Rectal smooth muscle tissue (tissue), 1 donor: ENCODE measurements at regions not wholly inside any gene's neighbourhood (a gene's known extent, or its start where the extent isn't known, plus 50 kb on each side); places are given as distances from the start of the nearest gene placed in this dataset.
"Not testable (repeated sequence)": the region's sequence is repeated elsewhere in the genome, so short reads cannot be mapped to it uniquely, and the experiment has no call there.

ENCODE experiments used
- H3K27ac ChIP-seq: one replicate; pipeline ENCODE4 v1.7.0; 2013; ENCODE audit warnings: low read depth, low read length, inconsistent platforms
- H3K27me3 ChIP-seq: one replicate; pipeline ENCODE4 v1.7.0; 2013; ENCODE audit warnings: low read length; ENCODE audit not compliant: control insufficient read depth, insufficient read depth
- H3K36me3 ChIP-seq: one replicate; pipeline ENCODE4 v1.7.0; 2013; ENCODE audit warnings: low read length; ENCODE audit not compliant: control insufficient read depth, insufficient read depth
- H3K4me1 ChIP-seq: one replicate; pipeline ENCODE4 v1.7.0; 2013; ENCODE audit warnings: low read length; ENCODE audit not compliant: control insufficient read depth, insufficient read depth
- H3K4me3 ChIP-seq: one replicate; pipeline ENCODE4 v1.7.0; 2013; ENCODE audit warnings: low read length
- H3K9ac ChIP-seq: one replicate; pipeline ENCODE4 v1.7.0; 2013; ENCODE audit warnings: low read length

DNA sequence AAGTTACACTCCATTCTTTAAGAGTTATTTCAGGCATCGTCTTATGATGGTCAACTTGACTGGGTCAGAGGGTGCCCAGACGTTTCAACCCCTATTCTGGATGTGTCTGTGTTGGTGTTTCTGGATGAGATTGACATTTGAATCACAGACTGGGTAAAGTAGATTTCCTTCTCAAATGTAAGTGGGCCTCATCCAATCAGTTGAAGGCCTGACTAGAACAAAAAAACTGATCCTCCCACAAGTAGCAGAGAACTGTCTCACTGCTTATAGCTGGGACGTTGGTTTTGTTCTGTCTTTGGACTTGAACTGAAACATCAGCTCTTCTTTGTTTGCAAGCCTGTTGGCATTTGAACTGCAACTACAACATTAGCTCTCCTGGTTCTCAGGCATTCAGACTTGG lies 76.3 kb upstream of the LYZL1 start:
- no peaks in the 10 kb centered on the region for H3K27me3 ChIP-seq
- H3K36me3 ChIP-seq: no peaks in the 10 kb centered on the region
- no peak overlapping the region for H3K4me3 ChIP-seq
- H3K27ac ChIP-seq: no peak overlapping the region
- H3K4me1 ChIP-seq: no peaks in the 10 kb centered on the region
- H3K9ac ChIP-seq: no peak overlapping the region

DNA sequence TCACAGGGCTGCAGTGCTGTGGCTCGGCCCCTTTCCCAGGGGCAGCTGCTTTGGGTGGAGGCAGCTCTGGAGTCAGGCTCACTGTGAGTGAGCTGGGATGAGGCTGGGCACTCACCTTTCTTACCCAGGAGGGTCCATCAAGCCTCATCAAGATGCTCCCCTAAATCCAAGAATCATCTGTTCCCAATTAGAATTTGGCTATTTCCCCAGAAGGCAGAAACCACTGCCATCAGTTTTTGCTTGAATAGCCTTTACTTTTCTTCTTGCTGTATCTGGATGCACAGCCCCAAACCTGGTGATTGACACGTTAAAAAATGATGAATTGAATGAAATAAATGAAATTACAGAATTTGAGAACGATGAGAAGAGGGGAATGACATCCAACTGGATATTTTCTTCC lies 74.3 kb upstream of the LYZL1 start:
- no peak overlapping the region for H3K9ac ChIP-seq

DNA sequence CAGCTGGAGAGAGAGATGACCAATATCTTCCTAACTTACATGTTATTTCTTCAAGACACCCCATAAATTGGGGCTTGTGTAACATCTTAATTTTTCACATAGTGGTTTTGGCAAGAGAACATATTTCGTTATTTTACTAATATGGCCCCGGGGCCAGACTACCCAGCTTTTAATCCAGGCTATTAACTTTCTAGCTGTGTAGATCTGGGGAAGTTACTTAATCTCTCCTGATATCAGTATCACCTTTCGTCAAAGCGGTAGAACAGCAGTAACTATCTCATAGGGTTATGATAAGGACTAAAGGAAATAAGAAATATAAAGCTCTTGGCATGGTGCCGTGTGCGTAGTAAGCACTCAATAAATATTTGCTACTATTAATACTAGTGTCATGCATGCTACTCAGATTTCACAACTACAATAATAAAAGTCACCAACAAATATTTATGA lies 71.6 kb upstream of the LYZL1 start:
- Histone ChIP-seq H3K27me3 (no peaks in the 10 kb centered on the region), H3K4me3 (no peak overlapping the region), H3K36me3 (no peaks in the 10 kb centered on the region), H3K4me1 (no peaks in the 10 kb centered on the region), H3K9ac (no peak overlapping the region), H3K27ac (no peak overlapping the region)

More for the DNA sequence above, 74.3 kb upstream of the LYZL1 start:
- Histone ChIP-seq H3K27me3 (no peaks in the 10 kb centered on the region), H3K27ac (no peak overlapping the region), H3K36me3 (no peaks in the 10 kb centered on the region), H3K4me1 (no peaks in the 10 kb centered on the region), H3K4me3 (no peak overlapping the region)

DNA sequence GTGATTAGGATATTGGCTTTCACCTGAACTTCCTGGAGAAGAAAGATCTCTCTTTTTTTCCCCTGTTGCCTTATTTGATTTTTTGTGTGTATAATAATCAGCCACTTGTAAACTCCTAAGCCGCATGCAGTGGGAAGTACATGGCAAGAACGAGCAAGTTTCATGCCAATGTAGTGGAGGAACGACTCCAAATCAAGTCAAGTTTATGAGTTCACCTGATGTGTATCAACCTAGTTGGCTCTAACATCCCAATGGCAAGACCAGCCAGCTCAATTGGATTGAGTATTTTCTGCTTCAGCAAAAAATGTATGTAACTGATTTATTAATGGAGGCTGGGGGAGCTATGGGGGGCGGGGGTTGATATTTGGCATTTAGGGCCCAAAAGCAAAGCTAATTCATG lies 65.5 kb upstream of the LYZL1 start:
- H3K9ac ChIP-seq: no peak overlapping the region
- H3K27ac ChIP-seq: no peak overlapping the region
- no peak overlapping the region for H3K4me3 ChIP-seq
- no peaks in the 10 kb centered on the region for H3K27me3 ChIP-seq
- no peaks in the 10 kb centered on the region for H3K4me1 ChIP-seq
- H3K36me3 ChIP-seq: no peaks in the 10 kb centered on the region

DNA sequence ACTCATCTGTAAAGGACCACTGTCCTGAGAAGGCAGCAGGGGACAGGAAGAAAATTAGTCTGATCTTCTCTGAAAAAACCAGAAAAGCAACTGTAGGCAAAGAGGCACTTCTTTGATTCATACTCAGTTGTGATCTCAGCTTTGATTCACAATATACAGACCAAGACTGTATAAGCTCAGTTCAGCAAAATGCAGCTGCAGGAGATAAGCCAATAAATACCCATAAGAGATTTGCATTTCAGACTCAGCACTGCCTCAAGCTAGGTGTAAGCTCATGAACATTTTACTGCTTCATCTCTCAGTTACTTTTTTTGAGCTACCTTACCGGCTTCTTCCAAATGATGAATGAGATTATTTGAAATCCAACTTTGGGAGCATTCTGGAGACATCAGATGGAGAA lies 64.2 kb upstream of the LYZL1 start:
- no peak overlapping the region for H3K4me3 ChIP-seq
- H3K4me1 ChIP-seq: no peaks in the 10 kb centered on the region
- no peak overlapping the region for H3K27ac ChIP-seq
- no peak overlapping the region for H3K9ac ChIP-seq
- peaks cover 4% of the 10 kb centered on the region for H3K27me3 ChIP-seq
- H3K36me3 ChIP-seq: no peaks in the 10 kb centered on the region

DNA sequence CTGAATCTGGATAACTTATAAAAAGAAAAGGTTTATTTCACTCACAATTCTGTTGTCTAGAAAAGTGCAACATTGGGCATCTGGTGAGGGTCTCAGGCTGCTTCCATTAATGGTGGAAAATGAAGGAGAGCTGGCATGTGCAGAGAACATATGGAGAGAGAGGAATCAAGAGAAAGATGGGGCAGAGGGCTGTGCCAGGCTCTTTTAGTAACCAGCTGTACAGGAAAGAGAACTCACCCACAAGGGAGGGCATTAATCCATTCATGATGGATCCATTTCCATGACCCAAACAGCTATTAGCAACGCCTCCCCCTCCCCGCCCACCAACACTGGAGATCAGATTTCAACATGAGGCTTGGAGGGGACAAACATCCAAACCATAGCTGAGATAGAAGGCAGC lies 61.7 kb upstream of the LYZL1 start:
- Histone ChIP-seq H3K9ac (no peak overlapping the region), H3K27me3 (peaks cover 4% of the 10 kb centered on the region), H3K36me3 (no peaks in the 10 kb centered on the region), H3K4me3 (no peak overlapping the region), H3K4me1 (no peaks in the 10 kb centered on the region), H3K27ac (no peak overlapping the region)

DNA sequence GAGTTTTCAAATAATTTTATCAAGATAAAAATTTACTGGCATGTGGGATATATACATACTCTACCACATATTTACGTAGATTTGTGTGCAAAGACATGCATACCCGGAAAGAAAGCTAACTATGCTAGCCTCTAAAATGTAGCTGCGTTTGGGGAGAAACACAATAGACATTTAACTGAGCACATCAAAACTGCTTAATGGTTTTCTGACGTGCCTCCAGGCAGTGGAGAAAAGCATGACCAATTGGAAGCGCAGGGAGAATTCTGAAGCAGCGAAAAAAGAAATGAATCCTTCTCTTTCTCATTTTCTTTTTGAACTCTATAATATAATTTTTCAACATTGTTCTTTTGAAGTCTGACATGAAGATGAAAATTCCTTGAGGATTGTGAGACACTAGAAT lies 60.3 kb upstream of the LYZL1 start:
- H3K4me1 ChIP-seq: no peaks in the 10 kb centered on the region
- no peak overlapping the region for H3K4me3 ChIP-seq
- peaks cover 4% of the 10 kb centered on the region for H3K27me3 ChIP-seq
- H3K36me3 ChIP-seq: no peaks in the 10 kb centered on the region
- H3K27ac ChIP-seq: no peak overlapping the region
- no peak overlapping the region for H3K9ac ChIP-seq

DNA sequence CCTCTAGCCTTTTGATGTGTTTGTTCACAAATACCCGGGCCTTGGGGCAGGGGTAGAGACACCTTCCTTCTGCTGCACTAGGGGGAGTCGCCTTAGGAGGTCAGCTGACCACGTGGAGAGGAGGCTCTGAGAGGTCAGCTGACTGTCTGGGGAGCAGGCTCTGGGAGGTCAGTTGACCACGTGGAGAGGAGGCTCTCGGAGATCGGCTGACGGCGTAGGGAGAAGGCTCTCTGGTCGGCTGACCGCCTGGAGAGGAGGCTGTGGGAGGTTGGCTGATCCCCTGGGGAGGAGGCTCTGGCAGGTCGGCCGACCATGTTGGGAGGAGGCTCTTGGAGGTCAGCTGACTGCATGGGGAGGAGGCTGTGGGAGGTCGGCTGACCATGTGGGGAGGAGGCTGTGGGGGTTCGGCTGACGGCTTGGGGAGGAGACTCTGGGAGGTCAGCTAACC lies 59.6 kb upstream of the LYZL1 start:
- Histone ChIP-seq H3K9ac (no peak overlapping the region), H3K4me3 (no peak overlapping the region), H3K27me3 (peaks cover 4% of the 10 kb centered on the region), H3K4me1 (no peaks in the 10 kb centered on the region), H3K36me3 (no peaks in the 10 kb centered on the region), H3K27ac (no peak overlapping the region)

DNA sequence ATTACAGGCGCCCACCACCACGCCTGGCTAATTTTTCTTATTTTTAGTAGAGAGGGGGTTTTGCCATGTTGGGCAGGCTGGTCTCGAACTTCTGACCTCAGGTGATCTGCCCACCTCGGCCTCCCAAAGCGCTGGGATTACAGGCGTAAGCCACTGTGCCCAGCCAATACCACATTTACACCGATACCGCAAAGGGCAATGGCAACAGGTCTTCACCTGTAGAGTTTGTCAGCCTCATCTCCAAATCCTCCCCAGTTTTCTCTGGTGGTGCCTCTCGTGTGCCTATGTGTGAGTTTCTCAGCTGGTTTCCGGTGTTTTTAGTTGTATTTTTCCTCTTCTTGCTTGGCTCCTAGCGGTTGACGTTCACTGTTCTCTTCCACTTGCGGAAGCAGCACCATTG lies 52.0 kb upstream of the LYZL1 start:
- not testable (repeated sequence) for H3K27ac ChIP-seq, H3K4me3 ChIP-seq, H3K4me1 ChIP-seq, H3K27me3 ChIP-seq, H3K36me3 ChIP-seq, H3K9ac ChIP-seq

DNA sequence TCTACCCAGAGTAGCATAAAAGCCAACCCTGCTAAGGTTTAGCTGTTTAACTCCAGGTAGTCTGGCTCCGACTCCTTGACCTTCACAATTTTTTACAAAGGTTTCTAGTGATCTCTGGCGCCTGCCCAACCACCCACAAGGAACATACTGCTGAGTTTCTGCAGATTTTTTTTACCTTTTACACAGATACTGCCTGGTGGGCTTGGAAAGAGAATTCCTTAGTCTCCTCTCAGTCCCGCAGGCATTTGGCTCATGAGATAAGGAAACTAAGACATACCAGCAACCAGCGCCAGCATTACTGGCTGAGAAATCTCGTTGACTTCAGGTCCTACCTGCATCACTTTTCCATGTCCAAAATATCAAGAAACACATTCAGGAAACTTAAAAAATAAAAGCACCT lies 51.1 kb upstream of the LYZL1 start:
- H3K36me3 ChIP-seq: no peaks in the 10 kb centered on the region
- H3K27me3 ChIP-seq: no peaks in the 10 kb centered on the region
- no peak overlapping the region for H3K9ac ChIP-seq
- H3K27ac ChIP-seq: no peak overlapping the region
- no peak overlapping the region for H3K4me3 ChIP-seq
- no peaks in the 10 kb centered on the region for H3K4me1 ChIP-seq

DNA sequence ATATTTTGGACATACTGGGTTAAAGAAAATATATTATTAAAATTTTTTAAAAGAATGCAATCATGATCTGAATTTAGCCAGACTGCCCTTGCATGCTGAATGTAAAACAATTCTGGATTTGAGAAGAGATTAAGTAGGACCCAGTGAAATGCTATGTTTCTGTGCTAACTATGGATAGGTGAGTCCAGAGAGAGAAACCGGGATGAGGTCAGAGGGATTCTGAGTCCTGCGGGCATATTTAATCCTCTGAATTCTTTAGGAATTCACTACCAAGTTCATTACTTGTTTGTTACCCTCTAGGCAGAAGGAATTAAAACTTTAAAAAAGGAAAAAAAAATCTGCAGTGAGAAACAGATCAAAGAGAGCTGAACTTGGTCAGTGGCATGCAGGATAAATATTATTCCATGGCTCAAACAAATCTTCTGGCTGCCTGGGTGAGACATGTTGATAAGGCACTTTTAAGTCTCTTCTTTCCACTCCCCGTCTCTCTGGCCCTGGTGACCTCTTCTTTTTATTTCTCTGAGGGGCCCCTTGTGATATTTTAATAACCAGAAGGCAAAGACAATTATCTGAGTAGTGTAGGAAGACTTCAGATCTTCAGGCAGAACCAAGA lies 50.2 kb upstream of the LYZL1 start:
- H3K4me3 ChIP-seq: no peak overlapping the region
- H3K9ac ChIP-seq: no peak overlapping the region
- H3K27ac ChIP-seq: no peak overlapping the region
- no peaks in the 10 kb centered on the region for H3K27me3 ChIP-seq
- H3K36me3 ChIP-seq: no peaks in the 10 kb centered on the region
- H3K4me1 ChIP-seq: no peaks in the 10 kb centered on the region
